HG02840 (cell line): ENCODE measurements at regions not wholly inside any gene's neighbourhood (a gene's known extent, or its start where the extent isn't known, plus 50 kb on each side); places are given as distances from the start of the nearest gene placed in this dataset.

Source experiments
- ATAC-seq: cut with Tn5 transposase; IDR thresholded peaks from one replicate; pipeline ENCODE4 v1.9.1; 2021; ENCODE audit warnings: mild to moderate bottlenecking, moderate library complexity, moderate number of reproducible peaks; ENCODE audit not compliant: unreplicated experiment, low FRiP score

DNA sequence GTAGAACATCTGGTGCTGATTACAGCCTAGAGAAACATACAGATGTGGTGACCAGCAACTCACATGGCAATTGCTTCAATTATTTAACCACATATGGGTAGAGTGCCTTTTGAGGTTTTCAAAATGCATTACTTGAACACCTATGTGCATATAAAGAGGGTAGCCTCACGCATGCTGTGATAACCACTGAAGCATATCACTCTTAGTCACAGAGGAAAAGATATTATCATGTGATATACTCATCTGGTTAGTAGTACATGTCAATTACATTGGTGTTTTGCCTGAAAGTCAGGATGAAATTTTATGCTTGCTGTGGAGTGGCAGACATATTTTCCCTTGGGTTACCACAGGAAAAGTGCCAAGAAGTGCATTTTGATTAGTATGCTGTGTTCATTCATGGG is 459.3 kb upstream of the AGTR1 start:
- ATAC-seq, result no peak

DNA sequence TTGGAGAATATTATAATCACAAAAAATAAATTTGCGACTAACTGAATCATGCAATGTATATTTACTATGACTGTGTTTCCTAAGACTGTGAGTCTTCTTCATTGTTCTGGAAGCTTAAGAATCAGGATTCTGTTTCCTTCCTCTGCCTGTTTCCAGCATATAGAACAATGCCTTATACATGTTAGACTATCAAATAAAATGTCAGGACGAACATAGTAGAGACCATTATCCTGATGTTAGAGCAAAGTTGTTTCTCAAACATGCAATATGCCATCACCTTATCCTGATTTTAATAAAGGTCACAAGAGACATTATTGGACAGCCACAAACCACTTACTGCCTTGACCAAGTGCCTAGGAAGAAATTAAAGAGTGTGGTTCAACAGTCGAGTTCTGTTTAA is 457.4 kb upstream of the AGTR1 start:
- ATAC-seq, result no peak

DNA sequence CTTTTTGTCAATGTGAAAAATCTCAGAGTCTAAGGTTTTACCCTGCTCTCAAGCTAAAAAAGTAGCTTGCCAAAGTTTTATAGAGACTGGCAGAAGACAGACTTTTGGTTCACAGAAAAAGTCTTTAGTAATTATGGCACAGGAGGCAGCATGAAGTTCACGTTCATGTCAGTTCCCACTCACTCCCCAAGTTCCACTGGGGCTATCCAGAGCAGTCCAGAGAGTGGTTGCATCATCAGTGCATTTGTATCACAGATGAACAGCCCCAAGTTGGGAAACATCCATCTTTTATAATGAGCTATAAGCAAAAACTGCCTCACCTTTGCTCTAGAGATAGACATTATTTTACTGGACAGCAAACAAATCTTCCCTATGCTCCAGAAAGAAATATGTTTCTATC is 454.1 kb upstream of the AGTR1 start:
- ATAC-seq, result no peak

DNA sequence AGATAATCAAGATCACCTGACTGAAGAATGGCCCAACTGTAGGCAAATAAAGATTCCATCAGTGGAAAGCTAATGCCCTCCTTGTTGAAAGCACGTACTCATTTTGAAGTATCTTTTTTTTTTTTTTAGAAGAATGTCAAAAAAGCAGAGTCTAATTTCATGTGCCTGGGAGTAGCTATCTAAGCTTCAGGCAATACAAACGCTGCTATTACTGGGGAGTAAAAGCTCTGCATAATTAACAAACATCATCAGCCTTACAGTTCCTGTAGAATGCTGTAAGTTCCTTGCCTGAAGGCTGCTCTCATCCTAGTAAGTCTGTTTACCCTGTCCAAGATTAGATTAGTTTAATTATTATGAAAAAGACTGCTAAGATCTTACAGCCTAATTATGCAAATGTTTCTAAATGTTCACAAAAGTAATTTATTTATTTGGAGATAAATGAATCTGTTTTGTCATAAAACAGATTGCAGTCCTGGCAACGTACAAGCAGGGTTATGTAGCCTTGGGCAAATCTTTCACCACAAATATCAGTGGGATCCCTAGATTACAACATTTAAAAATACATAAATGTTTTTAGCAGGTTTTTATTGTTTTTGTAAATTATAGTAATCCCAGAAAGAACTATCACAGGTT is 451.3 kb upstream of the AGTR1 start:
- no peak for ATAC-seq

DNA sequence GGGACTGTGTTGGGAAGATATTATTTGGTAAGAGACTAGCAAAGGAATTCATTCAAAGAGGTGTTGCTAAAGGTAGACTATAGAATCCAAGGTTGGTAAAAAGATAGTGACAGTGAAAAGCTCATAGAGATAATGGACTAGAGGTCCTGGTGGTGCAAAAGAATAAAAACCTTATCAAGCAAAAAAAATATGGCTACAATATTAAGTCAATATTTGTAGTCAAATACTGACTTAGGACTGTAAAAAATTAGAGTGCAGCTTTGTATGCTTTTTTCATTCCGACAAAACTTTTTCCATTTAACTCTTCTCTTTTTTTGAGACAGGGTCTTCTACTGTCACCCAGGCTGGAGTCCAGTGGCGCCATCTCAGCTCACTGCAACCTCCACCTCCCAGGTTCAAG is 444.0 kb upstream of the AGTR1 start:
- ATAC-seq, result no peak

DNA sequence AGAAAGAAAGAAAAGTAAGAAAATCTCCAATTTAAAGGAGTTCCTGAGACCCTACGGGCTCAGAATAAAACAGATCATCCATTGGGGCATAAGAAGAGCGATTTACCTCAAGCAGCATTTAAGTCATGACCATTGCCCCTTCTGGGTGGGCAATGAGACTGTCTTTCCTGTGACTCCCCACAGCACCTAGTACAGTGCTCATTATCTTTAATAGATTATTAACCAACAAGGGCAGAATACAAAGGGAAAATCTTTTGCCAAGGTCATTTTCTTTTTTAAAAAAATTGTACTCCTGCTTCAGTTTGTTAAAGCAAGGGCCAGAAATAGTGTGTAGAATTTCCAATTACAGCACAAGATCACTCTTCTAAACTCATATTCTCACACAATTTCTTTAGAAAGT is 443.3 kb upstream of the AGTR1 start:
- ATAC-seq, result no peak

DNA sequence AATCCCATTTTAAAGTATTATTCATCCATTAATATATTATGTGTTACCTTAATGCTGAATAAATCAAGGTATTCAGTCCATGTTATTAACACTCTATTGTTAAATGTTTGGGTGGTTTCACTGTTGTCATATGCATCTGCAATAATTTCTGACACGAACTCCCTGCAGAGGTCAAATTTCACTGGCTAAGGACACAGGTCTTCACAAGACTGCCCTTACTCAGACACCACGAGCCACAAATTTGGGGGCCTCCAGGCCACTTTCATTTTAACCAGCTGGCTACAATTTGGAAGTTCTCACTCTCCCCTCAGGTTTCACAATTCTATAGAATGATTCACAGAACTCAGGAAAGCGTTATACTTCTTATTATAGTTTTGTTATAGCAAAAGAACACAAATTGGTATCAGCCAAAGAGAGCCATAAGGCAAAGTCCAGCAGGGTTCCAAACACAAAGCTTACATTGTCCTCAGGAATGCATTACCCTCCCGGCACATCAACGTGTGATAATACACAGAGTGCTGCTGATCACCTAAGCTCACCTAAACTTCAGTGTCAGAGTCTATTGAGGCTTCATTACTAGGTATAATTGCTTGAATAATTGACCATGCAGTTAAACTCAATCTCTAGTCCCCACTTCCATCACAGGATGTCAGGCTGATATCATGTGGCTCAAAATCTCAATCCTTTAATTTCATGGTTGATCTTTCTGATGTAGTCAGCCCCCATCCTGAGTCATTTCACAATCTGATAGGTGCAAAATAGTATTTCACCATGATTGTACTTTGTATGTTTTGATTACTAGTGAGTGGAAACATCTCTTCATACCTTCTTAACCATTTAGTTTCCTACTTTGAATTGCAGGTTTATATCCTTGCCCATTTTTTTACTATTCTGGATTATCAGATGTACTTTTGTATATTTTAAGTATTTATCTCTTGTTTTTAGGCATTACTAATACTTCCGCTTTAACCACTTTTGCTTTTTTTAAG is 441.4 kb upstream of the AGTR1 start:
- no peak for ATAC-seq

DNA sequence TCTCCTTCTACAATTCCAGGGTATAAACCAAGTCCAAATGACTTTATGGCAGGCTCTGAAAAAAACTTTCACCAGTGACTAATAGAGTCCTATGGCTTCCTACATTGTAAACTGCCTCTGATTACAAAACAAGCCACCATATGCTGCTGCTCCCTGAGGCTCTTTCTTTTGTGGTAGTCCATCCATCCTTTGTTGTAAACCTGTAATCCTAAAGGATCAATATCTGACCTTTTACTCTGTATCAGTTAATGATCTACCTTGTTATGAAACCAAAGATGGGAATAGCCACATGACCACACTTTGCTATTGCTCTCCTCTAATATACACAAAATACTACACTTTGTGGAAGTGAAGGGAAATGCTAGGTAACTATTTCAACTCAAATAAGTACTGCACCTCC is 434.7 kb upstream of the AGTR1 start:
- no peak for ATAC-seq

DNA sequence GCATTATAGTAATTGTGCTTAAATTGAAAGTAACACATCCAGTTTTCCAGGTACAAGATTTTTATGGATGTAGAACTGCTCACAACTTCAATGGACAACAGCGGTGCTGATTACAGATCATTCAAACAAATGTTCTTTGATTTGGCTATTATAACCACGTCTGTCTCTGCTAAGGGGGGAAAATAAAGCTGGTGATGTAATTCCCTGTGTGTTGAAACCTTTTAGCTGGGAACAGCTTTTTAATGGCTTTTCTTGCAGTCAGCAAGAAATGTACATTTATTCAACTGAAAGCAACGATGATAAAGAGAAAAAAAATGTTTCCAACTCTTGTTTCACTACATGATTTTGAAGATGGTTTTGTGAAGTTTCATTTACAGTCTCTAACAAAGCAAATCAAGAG is 431.9 kb upstream of the AGTR1 start:
- no peak for ATAC-seq

DNA sequence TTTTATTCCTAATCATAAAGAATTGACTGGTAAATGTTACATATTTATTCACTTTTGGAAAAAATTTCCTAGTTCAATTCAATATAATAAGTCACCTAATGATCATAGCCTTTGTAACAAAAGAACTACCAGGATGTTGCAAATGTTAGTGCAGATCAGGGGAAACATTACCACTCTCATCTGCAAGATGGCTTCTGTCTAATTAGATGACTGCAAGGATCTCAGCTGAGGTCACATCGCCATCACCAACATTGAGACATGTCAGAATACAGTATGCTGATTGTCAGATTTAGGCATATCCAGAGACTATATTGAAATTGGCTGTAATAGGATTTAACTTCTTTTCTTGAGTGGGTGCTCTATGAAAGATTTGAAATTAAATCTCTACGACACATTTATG is 431.4 kb upstream of the AGTR1 start:
- no peak for ATAC-seq

DNA sequence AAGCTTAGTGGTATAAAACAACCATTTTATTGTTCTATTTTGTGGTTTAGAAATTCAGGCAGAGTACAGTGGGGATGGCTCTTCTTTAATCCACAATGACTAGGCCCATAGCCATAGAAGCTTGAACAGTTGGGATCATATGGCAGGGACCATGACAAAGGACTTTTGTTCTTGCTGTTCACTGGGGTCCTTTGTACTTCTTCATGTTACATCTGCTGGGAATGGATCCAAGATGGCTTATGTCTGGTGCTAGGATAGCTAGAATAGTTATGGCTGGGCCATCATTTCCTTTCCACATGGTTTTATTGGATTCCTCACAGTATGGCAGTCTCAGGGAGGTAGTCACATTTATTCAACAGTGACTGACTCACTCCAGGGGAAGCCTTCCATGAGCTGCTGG is 427.9 kb upstream of the AGTR1 start:
- ATAC-seq, result no peak

DNA sequence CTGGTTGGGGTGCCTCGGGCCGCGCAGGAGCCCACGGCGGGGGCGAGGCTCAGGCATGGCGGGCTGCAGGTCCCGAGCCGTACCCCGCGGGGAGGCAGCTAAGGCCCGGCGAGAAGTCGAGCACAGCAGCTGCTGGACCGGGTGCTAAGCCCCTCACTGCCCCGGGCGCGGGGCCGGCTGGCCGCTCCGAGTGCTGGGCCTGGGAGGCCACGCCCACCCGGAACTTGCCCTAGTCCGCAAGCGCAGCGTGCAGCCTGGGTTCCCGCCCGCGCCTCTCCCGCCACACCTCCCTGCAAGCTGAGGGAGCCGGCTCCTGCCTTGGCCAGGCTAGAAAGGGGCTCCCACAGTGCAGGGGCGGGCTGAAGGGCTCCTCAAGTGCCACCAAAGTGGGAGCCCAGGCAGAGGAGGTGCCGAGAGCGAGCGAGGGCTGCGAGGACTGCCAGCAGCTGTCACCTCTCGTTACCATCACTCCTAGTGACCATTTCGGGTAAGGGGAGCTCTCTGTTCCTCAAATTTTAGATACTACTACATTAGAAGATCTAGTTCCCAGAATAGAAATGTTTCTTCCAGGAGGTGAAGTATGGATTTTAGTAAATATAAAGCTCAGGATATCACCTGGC is 417.0 kb upstream of the AGTR1 start:
- ATAC-seq, result no peak

DNA sequence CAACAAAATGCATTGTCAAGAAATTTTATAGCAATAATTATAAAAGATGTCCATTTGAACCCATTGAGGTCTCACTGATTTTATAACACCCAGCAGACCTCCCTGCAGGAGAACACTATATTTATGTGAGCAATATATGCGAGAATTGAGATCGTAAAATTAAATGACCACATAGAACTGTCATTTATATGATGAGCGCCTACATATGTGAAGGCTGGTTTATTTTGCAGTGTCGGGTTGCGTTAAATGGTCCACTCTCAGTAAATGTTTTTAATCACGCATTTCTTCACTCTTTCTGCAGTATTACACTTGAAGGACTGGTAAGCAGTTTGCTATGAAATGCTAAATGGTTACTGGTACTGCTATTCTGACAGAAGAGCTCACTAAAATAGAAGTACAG is 408.5 kb upstream of the AGTR1 start:
- ATAC-seq, result no peak

DNA sequence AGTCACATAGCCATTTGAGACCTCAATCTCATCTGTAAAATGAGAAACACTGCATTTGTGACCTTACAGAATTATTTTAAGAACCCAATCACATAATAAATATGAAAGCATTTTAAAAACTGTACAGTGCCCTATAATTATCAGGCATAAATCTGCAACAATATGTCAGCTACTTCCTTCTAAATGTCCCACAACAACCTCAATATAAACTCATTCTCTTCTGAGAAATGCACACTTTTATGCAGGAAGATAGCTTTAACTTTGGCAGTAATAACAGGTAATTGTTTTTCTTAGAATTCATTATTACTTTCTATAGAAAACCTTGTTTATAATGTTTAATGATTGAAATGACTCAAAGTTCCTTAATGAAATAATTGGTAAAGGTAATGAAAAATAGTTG is 400.7 kb upstream of the AGTR1 start:
- ATAC-seq, result no peak

DNA sequence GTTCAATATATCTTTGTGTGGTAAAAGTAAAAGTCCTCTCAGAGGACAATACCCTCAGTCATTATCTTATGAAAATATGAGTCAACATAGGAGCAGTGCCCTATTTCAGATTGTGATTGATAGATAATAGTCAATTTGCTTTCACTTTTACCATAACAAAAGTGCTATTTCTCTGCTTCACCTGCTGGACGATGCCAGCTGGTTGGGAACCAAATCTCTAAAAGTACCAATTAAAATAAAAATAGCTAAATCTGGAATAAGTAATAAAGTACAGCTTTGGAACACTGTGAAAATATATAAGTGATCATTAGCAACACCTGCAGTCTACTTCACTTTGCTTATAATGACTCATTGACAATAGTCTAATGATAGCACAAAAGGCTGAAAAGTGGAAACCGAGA is 390.3 kb upstream of the AGTR1 start:
- ATAC-seq, result no peak

DNA sequence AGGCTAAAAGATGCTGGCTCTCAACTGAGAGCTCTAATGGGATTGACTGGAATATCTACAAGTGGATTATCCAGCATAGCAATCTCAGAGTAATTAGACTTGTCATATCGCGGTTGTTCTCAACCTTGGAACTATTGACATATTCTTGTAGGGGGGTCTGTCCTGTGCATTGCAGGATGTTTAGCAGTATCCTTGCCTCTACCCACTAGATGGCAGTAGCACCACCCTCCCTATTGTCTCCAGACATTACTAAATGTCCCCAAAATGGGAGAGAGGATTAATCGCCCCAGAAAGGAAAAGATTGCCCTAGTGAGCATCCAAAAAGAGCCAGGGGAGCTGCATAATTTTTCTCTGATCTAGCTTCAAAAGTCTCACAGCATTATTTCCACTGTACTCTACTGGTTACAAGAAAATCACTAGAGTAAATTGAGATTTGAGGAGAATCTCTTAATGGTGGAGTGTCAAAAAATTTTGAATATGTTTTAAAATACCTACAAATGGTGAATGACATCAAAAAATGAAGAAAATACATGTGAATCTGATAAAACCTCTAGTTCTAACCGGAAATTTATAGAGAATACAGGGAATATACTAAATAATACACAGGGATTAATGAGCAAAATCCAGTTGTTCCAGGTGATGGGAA is 388.2 kb upstream of the AGTR1 start:
- peak; percentile 82 for ATAC-seq

DNA sequence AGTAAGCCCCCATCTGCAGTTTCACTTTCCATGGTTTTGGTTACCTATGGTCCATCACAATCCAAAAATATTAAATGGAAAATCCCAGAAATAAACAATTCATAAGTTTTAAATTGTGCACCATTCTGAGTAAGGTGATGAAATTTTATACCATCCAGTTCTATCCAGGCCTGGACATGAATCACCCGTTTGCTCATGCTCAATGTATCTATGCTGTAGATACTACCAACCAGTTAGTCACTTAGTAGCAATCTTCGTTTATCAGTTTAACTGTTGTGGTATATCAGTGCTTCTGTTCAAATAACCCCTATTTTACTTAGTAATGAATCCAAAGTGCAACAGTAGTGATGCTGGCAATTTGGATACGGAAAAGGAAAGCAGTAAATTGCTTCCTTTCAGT is 381.9 kb upstream of the AGTR1 start:
- no peak for ATAC-seq

DNA sequence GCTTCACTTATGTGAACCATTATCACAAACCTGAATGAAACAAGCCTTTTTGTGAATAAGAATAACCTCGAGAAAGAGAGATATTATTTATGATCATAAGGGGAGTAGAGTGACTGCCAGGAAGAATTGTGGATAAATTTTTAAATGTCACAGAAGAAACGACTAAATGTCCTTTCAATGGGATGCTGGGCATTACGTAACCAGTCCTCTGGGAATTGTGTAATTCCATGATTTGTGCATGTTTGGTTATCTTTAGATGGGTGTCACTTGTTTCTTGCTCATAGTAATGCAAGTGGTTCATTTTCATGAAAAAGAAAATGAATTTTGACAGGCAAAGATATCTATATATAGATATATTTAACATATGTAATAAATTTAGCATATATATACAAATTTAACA is 379.5 kb upstream of the AGTR1 start:
- ATAC-seq, result no peak

DNA sequence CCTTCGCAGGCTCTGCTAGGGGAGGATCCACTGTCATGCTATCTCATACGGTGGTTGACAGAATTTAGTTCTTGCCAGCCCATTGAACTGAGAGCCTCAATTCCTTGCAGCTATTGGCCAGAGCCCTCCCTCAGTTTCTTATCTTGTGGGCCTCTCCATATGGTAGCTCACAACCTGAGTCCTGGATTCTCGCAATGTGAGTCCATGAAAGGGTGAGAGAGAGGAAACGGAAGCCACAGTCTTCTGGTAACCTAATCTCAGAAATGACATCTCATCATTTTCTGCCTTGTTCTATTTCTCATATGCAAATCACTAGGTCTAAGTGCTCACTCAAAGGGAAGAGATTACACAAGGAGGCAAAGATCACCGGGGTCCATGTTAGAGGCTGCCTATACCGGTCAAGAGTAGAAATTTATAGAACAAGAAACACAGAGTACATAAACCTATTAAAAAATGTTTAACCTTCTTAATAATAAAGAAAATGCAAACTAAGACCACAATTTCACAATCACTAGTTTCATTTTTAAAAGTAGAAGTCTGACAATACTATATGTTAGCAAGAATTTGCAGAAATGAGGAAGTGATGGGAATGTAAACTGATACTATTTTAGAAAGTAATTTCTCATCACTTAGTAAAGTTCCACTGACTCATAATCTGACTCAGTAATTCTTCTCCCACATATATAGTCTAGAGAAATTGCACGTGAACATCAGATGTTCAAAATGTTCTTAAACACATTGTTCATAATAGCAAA is 378.4 kb upstream of the AGTR1 start:
- peak; percentile 97 for ATAC-seq

DNA sequence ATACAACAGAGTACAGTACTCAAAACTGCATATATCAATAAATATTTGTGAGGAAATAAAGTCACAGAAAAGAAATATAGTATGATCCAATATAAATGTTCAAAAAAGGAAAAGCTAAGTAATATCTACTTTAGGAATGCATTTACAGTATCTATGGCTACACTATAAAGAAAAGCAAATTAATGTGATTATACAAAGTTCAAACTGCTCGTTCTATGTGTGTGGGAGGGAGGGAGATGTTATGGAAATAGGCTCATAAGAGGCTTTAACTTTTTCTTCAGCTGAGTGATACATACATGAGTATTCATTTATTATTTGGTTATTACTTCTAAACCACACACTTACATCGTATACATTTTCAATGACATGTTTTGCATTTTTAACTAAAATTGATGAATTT is 377.7 kb upstream of the AGTR1 start:
- ATAC-seq, result no peak
